Left forelimb (tissue), 1 donor: ENCODE measurements at regions not wholly inside any gene's neighbourhood (a gene's known extent, or its start where the extent isn't known, plus 50 kb on each side); places are given as distances from the start of the nearest gene placed in this dataset.

Experiments used
- DNase-seq: peaks from one replicate; pipeline ENCODE4 v3.0.0-alpha.2; 2018; ENCODE audit warnings: low spot score

DNA sequence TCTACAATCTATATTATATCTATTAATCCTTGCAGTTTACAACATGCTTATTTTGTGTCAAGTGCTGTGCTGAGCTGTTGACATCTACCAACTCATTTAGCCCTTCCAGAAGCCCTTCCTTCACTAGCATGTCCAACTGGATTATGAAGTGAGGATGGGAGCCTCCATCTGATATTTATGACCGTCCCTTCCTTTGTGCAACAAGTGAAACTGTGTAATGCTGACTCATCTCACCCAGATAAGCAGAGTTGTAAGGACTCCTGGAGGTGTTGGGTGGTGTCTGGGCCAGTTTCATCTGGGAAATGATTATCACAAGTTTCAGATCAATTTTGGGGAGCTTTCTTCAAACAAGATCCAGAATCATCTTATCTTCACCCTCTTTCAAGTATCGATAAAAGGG is 156.6 kb upstream of the ETAA1 start:
- no peak for DNase-seq

DNA sequence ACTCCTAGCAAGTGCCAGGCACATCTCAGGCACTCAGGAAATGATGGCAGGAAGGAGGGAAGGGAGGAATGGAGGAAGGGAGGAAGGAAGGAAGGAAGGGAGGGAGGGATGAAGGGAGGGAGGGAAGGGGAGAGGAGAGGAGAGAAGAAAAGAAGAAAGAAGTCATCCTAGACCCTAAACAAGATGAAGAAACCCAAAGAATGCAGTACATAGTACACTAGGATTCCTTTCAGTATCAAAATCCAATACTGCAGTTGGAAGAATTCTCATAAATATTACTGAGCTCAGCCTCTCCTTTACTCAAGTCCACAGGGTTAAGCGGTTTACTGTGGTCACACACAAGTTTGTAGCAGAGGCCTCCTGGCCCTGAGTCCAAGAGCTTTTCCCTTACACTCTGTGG is 155.7 kb upstream of the ETAA1 start:
- no peak for DNase-seq

DNA sequence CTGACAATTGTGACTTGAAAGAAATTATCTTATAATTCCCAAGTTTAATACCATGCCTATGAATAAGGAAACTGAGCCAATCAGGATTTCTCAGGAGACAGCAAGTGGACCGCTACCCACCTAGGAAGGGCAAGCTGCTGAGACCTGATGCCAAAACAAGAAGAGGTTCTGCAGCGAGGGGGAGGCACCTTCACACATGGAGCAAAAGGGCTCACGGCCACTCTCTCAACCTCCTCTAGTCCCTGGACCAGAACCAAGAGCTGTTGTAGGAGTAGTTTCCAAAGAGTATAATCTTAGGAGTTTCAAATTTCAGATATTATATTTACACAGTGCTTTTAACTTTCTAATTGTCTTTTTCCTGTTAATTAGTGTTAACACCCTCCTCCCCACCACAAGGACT is 154.7 kb upstream of the ETAA1 start:
- no peak for DNase-seq

DNA sequence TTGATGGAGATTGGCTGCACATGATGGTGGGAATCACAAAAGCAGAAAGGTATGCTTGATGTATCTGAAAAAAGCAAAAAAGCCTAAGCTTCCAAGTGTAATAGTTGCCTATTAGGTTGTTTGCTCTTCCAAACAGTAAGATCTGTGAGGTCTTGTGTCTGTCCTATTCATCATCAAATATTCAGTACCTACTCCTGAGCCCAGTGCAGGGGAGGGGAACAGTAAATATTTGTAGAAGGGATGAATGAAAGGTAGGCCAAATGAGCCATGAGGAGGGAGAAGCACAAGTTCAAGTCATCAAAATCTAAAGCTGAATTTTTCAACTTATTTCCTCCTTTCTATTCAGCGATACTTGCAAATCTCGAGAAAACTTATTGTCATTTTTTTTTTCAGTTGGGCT is 153.2 kb upstream of the ETAA1 start:
- DNase-seq: no peak

DNA sequence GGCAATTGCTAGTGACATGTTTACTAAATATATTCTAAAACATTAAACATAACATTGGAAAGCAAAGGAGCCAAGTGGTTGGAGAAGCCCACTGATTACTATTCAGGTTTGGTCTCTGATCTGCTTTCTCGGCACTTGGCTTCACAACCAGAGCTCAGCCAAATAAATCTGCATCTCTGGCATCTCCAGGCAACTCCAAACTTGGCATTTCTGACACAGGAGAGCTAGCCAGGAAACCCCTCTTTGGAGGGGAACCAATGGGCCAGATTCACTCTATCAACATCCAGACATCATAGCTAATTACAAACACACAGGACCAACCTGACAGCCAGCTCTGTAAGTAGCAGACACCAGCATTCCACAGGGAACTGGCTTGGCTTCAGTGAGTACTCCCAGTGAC is 150.3 kb upstream of the ETAA1 start:
- DNase-seq: no peak

DNA sequence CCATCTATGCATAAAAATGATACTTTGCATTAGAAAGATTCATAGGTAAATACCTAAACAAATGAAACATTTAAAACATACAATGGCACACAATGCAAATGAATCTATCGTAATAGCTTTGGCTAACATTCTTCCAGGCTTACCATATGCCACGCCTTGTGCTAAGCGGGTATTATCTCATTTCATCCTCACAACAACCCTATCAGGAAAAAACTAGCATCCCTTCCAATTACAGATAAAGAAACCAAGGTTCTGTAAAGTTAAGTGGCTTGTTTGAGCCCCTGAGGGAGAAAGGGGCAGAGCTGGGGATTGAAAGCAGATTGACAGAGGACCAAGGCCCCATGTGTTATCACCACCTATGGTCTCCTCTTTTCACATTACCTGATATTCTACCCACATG is 145.4 kb upstream of the ETAA1 start:
- DNase-seq: no peak

DNA sequence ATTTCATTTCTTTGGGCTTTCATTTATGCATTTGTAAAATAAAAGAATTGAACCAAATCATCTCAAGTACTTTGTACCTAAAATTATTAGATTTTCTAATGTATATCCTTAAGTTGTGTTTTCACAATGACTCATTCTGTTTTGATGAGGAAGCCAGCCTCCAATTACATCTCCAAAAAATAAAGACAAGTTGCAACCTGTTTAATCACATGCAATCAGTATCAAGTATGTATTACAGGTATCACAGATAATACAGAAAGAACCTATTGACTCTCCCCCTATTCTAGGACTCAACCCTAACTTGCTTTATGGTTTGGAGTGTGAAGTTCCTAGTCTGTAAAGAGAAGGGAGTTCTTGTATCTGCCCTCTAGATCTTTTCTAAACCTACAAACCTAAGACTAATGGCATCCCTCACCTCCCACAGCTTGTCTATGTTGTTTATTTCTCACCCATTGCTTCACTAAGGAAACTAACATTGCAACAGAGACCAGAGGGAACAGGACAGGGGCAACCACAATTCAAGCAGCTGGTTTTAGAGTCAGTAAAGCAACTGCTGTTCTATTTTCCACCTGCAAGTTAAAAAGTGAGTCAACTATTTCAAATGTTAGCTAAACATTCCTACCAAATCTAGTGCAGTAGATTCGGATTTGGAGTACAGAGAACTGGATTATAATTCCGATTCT is 141.1 kb upstream of the ETAA1 start:
- no peak for DNase-seq

DNA sequence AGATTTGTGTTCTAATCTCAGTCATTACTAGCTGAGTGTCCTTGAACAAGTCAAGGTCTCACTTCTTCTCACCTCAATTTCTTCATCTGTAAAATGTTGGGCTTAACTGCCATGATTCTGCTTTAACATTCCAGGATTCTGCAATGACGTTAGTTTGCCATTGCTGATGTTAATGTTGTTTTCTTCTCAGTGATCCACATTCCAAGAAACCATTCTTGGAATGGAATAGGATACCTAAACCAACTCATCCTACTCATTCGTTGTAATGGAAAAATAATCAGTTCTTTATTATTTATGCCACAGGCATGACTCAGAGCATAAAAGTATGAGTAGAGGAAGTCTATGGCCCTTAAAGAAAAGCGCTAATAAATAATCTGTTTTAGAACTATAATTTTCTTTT is 140.2 kb upstream of the ETAA1 start:
- no peak for DNase-seq

DNA sequence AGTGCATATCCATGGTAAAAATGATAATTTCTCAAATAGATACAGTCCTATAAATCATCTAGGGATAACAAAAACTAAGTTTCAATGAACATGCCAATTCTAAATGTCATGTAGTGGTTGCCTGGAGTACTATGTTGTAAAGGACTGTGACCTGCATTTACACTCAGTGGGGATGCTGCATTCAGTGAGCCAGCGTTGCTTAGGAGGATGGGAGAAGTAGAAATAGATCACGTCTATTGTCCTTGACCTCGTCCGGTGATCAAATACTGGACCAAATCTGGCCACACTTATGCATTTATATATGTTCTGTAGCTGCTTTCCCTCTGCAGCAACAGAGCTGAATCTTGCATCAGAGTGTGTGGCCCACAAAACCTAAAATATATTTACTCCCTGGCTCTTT is 139.0 kb upstream of the ETAA1 start:
- DNase-seq: no peak

DNA sequence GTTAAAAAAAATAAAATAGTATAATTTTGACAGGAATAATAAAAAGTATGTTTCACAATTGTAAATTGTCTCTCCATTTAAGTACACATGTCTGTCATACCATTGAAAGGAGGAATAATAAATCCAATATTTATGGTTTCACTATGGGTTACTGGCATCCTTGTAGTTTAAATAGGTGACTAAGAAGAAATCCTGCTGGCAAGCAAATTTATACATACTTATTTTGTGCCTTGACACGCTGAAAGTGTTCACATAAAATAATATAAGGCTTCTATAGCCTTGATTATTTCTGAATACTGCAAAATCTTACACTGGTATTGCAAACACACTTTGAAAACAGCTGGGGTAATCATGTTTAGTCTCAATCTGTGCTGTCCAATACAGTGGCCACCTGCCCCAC is 138.3 kb upstream of the ETAA1 start:
- DNase-seq: no peak

DNA sequence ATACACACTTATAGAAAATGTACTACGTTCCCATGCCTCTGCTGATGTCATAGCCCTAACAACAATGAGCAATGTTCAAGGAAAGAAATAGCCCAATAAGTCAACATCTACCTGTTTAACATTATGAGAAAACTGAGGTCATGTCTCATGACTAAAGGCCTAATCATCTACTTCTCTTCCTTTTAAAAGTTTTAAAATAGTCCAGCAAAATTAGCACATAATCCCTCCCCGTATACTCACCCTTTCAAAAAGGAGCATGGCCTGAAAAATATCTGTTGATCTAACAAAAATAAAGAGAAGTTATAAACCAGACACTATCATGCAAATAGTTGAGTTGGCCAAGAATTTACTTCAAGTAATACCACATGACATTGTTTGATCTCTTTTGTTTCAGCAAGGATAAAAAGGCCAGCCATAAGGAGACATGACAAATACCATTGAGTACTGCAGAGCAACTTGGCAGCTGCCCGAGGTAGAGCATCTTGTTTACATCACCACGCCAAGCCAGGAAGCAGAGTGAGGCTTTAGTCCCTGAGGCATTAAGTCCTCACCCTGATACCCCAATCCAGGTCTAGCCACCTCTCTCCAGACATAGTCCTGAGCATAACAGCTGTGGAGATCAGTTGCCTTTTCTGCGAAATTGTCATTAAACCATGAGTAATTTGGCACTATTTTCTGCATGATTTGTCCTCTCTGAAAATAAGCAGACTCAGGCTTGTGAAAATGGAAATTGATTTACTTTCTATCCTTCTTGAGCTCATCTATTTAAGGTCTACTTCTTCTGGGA is 137.4 kb upstream of the ETAA1 start:
- no peak for DNase-seq

DNA sequence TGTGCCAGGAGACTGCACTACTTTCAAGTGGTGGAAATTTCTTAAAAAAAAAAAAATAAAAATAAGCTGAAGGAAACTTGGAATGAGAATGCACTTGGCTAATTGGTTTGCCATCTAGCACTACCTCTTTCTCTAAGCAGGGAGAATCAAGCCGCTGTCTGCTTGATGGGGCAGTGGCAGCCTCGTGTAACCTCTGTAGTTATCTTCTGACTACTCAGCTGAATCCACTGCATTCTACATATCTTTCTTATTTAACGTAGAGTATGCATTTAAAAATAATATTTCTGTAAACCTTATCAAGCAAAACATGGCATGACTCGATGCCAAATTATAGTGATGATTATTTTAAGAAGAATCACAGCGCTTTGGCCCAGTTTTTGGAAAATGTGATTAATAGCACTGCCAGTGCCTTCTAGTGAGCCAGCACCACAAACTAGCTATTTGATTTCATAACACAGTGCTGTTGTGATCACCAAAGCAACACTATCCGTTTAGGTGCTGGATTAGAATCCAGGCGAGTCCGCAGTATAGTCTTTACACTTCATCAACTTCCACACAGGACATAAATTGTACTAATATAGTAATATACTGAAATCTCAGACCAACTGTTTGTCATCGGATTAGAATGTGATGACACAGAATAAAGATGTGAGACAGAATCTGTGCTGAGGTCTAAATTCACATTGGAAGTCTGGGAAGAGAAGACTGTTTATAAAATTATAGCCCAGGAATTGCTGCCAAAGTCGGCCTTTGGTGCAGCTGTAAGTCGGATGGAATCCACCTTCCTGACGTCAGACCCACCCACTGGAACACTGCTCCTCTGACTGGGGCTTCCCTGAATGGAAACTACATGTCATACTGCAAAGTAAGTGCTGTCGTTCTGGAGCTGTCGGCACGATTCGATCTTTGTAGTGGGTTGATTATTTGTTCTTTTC is 136.5 kb upstream of the ETAA1 start:
- peak; percentile 80 for DNase-seq

DNA sequence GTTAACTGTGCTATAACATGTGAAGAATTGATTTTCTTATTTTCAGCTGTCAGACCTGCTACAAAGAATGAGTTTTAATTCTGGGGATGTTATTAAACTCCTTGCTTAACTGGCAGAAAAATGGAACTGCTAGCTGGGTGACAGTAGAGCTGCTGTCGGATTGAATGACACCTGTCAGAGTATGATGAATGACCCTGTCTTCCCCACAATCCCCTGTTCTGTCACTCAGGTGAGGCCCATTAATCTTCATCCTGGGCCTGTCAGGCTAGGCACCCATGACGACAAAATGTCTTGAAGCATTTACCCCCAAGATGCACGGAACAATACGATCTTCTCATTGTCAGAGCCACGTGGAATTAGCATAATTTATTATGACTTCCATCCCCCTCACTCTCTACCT is 129.9 kb upstream of the ETAA1 start:
- no peak for DNase-seq

DNA sequence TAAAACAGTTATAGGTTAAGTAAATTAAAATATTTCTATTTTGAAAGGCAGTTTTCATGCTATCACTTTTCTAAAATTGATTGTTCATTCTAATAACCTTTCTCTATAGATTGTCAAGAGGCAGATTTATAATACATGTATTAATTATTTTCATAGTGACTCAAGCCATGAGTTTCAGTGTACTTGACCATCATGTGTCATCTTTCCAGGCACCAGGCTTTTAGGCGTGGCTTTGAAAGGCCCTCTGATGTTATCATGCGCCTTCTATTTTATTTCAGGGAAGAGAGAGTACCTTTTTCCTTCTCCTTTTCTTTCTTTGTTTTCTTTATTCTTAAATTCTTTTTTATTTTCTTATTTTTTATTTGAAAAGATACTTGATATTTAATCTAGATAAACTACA is 128.3 kb upstream of the ETAA1 start:
- DNase-seq: no peak

DNA sequence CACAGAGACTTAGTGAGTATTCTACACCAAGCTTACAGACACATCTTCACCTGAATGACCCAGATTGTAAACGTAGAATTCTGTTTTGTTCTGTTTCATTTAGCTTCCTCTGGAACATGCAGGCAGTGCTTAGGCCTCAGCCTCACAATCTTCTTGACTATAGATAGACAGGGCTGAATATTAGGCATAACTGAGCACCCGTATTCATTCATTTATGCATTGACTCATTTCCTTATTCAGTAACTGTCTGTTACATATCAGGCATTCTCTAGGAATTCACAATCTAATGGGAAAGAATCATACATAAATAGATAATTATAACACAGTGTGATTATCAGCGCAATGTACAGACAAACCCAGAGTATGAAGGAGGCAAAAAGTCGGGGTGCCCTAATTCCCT is 124.9 kb upstream of the ETAA1 start:
- DNase-seq: no peak

DNA sequence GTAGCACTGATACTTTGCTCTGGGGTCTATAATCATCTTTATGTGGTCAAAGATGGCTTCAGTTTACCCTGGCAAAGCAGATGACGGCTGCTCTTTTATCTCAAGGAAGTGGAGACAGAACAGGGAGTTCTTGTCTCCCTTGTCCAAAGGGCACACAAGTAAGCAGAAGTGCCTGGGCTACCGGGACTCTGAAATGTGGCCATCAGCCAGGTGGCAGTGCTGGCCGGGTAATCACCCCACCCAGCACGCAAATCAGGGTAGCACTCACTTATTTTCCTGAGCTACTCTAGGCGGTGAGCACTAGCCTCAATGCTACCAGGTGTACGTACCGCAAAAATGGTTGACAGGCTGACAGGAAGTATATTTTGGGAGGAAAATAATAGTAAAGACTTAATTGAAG is 119.7 kb upstream of the ETAA1 start:
- DNase-seq: no peak

DNA sequence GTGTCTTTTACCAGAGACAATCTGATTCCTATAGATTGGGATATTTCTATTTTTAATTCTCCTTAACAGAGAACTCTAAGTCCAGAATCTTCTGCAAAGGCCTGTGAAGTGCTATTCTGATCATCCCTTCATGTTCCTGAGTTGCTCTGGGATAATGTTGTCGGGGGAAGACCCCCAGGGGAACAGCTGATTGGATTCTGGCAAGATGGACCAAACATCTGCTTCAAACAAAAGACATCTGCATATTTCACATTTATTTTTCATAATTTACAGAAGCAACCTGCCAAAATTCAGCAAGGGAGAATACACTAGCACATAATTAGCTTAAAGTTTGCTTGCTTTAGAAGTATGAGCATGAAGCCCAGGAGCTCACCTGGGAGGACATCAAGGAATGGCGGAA is 116.0 kb upstream of the ETAA1 start:
- DNase-seq: no peak

DNA sequence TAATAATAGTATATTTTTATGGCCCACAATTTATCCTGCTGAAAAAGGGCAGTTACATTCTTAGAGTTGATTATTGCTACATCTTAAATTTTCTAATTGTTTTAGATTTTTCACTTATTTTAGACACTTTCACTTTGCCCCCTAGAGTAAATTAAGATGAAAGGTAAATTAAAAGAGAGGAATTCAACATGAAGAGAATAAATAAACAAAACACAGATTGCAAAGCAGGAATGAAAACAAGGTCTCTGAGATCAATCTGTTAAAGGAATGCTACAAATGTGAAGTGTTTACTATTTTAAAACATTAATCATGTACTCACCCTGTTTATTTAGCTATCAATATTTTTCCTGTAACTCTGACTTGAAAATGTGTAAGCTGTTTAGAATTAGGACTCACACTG is 113.5 kb upstream of the ETAA1 start:
- DNase-seq: no peak

DNA sequence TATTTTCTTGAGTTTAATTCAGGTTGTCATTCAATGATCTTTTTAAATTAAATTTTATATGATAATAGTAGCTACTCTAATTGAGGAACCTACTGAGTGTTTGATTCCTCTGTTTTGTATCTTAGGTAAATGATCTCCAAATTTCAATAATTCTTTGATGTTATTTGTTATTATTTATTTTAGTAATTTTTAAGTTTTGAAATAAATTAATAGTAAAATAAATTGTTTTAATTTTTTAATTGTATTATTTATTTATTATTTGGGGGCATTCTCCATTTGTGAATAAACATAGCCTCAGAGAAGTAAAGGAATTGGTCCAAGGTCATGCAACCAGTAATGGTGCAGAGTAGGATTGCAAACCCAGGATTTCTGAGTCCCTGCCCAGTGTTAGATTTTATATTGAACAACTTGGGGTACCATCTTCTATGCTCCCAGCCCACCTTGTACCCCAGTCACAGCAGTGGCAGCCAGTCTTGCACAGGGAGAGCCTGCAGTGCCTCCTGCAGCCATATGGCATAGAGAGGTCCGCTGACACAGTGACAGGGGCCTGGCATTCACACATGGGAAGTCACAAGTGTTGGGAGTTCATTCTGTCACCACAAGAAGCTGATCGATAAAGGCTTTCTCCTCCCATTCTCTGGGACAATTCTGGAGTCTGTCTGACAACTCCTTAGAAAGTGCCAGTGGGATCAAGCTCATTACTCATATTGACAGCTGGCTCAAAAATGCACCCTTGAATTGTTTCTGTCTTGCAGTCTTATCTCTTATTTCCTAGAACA is 110.0 kb upstream of the ETAA1 start:
- DNase-seq: no peak

DNA sequence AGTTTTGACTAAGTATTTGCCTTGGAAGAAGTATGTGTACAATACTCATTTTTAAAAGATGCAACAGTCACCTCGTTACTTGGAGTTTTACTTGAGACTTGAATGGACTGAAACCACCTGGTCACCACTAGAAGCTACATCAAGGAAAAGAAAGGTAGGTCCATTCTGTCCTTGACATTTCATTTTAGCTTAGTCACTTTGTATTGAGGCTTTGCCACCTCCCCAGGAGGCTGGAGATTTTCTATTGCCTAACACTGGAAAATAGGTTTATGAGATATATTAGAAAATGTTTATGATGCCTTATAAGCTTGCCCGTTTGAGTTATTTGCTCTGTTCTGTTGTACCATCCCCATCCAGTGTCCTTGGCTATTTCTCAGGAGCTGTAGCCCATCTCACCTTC is 107.9 kb upstream of the ETAA1 start:
- DNase-seq: no peak

DNA sequence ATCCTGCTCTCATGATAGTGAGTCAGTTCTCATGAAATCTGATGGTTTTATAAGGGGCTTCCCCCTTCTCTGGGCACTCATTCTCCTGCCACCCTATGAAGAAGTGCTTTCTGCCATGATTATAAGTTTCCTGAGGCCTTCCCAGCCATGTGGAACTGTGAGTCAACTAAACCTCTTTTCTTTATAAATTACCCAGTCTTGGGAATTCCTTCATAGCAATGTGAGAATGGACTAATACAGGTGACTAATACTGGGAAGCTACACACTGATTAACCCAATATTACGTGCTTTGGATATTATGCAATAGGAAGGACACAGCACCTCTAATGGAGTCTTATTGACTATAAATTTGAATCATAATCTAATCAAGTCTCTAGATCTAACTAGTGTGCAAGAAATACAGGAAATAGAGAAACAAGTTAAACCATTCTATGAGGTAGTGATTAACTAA is 107.2 kb upstream of the ETAA1 start:
- no peak for DNase-seq
